Neural cell (in vitro differentiated cells): ENCODE measurements at regions not wholly inside any gene's neighbourhood (a gene's known extent, or its start where the extent isn't known, plus 50 kb on each side); places are given as distances from the start of the nearest gene placed in this dataset.

Source experiments
- H2AFZ ChIP-seq: fragments of 200-600, 300-800 bp; sonication (generic), shearing (Covaris generic); 2 replicates; pipeline ENCODE4 v1.6.0; 2014; ENCODE audit warnings: low read depth, mild to moderate bottlenecking, antibody characterized with exemption, low read length, moderate library complexity
- H3F3A ChIP-seq: fragments of 200-600 bp; shearing (Covaris generic); 2 replicates; pipeline ENCODE4 v1.6.1; 2016; ENCODE audit warnings: mild to moderate bottlenecking, moderate library complexity, mixed read lengths, antibody characterized with exemption, low read length; ENCODE audit not compliant: insufficient read depth, poor library complexity, severe bottlenecking
- H3K27ac ChIP-seq: fragments of 200-600, 300-800 bp; sonication (generic), shearing (Covaris generic); 2 replicates; pipeline ENCODE4 v1.5.1; 2014; ENCODE audit warnings: mild to moderate bottlenecking, low read length, moderate library complexity
- H3K27me3 ChIP-seq: fragments of 300-800, 200-600 bp; sonication (generic), shearing (Covaris generic); 2 replicates; pipeline ENCODE4 v1.6.0; 2014; ENCODE audit warnings: mild to moderate bottlenecking, low read depth, low read length, moderate library complexity; ENCODE audit not compliant: insufficient read depth
- H3K36me3 ChIP-seq: fragments of 300-800, 200-600 bp; sonication (generic), shearing (Covaris generic); 2 replicates; pipeline ENCODE4 v1.5.1; 2014; ENCODE audit warnings: mild to moderate bottlenecking, antibody characterized with exemption, low read length, moderate library complexity; ENCODE audit not compliant: insufficient read depth
- H3K4me2 ChIP-seq: fragments of 300-800, 200-600 bp; sonication (generic), shearing (Covaris generic); 2 replicates; pipeline ENCODE4 v1.6.0; 2014; ENCODE audit warnings: mild to moderate bottlenecking, low read length
- H3K4me3 ChIP-seq: fragments of 300-800, 200-600 bp; sonication (generic), shearing (Covaris generic); 2 replicates; pipeline ENCODE4 v1.5.1; 2014; ENCODE audit warnings: mild to moderate bottlenecking, low read length, moderate library complexity
- H3K79me2 ChIP-seq: fragments of 200-600 bp; shearing (Covaris generic); replicated peaks from 2 replicates; pipeline ENCODE4 v1.6.0; 2014; ENCODE audit warnings: mild to moderate bottlenecking, low read length, moderate library complexity; ENCODE audit not compliant: insufficient read depth
- H3K9ac ChIP-seq: fragments of 300-800, 200-600 bp; sonication (generic), shearing (Covaris generic); 2 replicates; pipeline ENCODE4 v1.6.1; 2016; ENCODE audit warnings: mild to moderate bottlenecking, low read length, mixed read lengths
- H3K9me2 ChIP-seq: fragments of 200-600 bp; shearing (Covaris generic); 2 replicates; pipeline ENCODE4 v1.6.1; 2016; ENCODE audit warnings: mild to moderate bottlenecking, low read length, mixed read lengths; ENCODE audit not compliant: insufficient read depth
- H3K9me3 ChIP-seq: fragments of 200-600, 300-800 bp; sonication (generic), shearing (Covaris generic); 2 replicates; pipeline ENCODE4 v1.6.1; 2016; ENCODE audit warnings: mild to moderate bottlenecking, mixed run types, low read length, moderate library complexity, mixed read lengths
- H4K20me1 ChIP-seq: fragments of 200-600 bp; shearing (Covaris generic); 2 replicates; pipeline ENCODE4 v1.6.1; 2016; ENCODE audit warnings: mild to moderate bottlenecking, mixed run types; ENCODE audit not compliant: insufficient read depth
- CTCF ChIP-seq: fragments of 450-650 bp; IDR thresholded peaks from 2 replicates; pipeline ENCODE4 v1.5.1; 2014; ENCODE audit warnings: antibody characterized with exemption, mild to moderate bottlenecking, moderate library complexity; ENCODE audit not compliant: poor library complexity, severe bottlenecking
- EP300 ChIP-seq: fragments of 450-650 bp; conservative IDR thresholded peaks from 2 replicates; pipeline ENCODE4 v1.6.1; 2014; ENCODE audit warnings: antibody characterized with exemption, mild to moderate bottlenecking, moderate library complexity; ENCODE audit not compliant: poor library complexity, severe bottlenecking
- EZH2 ChIP-seq: fragments of 200-600, 300-800 bp; shearing (Covaris generic), sonication (generic); IDR thresholded peaks from 2 replicates; pipeline ENCODE4 v1.6.1; 2014; ENCODE audit warnings: antibody characterized with exemption, low read length, borderline replicate concordance, mild to moderate bottlenecking; ENCODE audit not compliant: insufficient read depth, poor library complexity, severe bottlenecking
- MXI1 ChIP-seq: fragments of 450-650 bp; conservative IDR thresholded peaks from 2 replicates; pipeline ENCODE4 v1.6.1; 2014; ENCODE audit warnings: antibody characterized with exemption, mild to moderate bottlenecking; ENCODE audit not compliant: poor library complexity, severe bottlenecking
- POLR2AphosphoS5 ChIP-seq: IDR thresholded peaks from 2 replicates; pipeline ENCODE4 v1.6.1; 2012
- RAD21 ChIP-seq: fragments of 450-650 bp; conservative IDR thresholded peaks from 2 replicates; pipeline ENCODE4 v1.6.1; 2014; ENCODE audit warnings: antibody characterized with exemption, mild to moderate bottlenecking, moderate library complexity
- REST ChIP-seq: IDR thresholded peaks from 2 replicates; pipeline ENCODE4 v1.6.1; 2012; ENCODE audit warnings: borderline replicate concordance
- SMC3 ChIP-seq: fragments of 450-650 bp; conservative IDR thresholded peaks from 2 replicates; pipeline ENCODE4 v1.6.1; 2014; ENCODE audit warnings: antibody characterized with exemption, mild to moderate bottlenecking, moderate library complexity; ENCODE audit not compliant: poor library complexity
- TAF1 ChIP-seq: IDR thresholded peaks from 2 replicates; pipeline ENCODE4 v1.6.1; 2012; ENCODE audit warnings: low read depth

- no peaks in the 10 kb centered on the region for H3F3A ChIP-seq
- H3K9me2 ChIP-seq, result no peaks in the 10 kb centered on the region
- H3K27me3 ChIP-seq, result no peaks in the 10 kb centered on the region
- TF ChIP-seq EP300 (no peak), SMC3 (no peak), RAD21 (no peak), CTCF (no peak), EZH2 (no peak), REST (no peak), POLR2AphosphoS5 (no peak), TAF1 (no peak), MXI1 (no peak)
- no peak overlapping the region for H3K27ac ChIP-seq
- no peak overlapping the region for H2AFZ ChIP-seq
- no peaks in the 10 kb centered on the region for H4K20me1 ChIP-seq
- no peak overlapping the region for H3K9ac ChIP-seq
- H3K36me3 ChIP-seq, result no peaks in the 10 kb centered on the region
- H3K4me3 ChIP-seq, result no peak overlapping the region
- no peak overlapping the region for H3K4me2 ChIP-seq
- H3K9me3 ChIP-seq, result no peaks in the 10 kb centered on the region
- H3K79me2 ChIP-seq, result no peaks in the 10 kb centered on the region
Observed at GRCh38 chr6:3623451-3624249, 127.9 kb downstream of the PXDC1 start.

GRCh38 chr6:3621411-3621810 lies 130.1 kb downstream of the PXDC1 start:
- no peak for TF ChIP-seq RAD21
- no peak for TF ChIP-seq EZH2
- no peak for TF ChIP-seq SMC3
- TF ChIP-seq CTCF, result no peak
- Histone ChIP-seq H3K4me2 (no peak overlapping the region), H4K20me1 (no peaks in the 10 kb centered on the region), H3K9me3 (no peaks in the 10 kb centered on the region), H2AFZ (no peak overlapping the region), H3F3A (no peaks in the 10 kb centered on the region), H3K27ac (no peak overlapping the region), H3K79me2 (no peaks in the 10 kb centered on the region), H3K4me3 (no peak overlapping the region), H3K9me2 (no peaks in the 10 kb centered on the region), H3K9ac (no peak overlapping the region), H3K27me3 (no peaks in the 10 kb centered on the region), H3K36me3 (no peaks in the 10 kb centered on the region)
